ENCODE measurements at regions not wholly inside any gene's neighbourhood (a gene's known extent, or its start where the extent isn't known, plus 50 kb on each side); places are given as distances from the start of the nearest gene placed in this dataset.
"Not testable (repeated sequence)": the region's sequence is repeated elsewhere in the genome, so short reads cannot be mapped to it uniquely, and the experiment has no call there.

GRCh38 chr6:78538002-78538401, 329.3 kb upstream of the IRAK1BP1 start:
- H3K9me3 ChIP-seq, result no peaks in the 10 kb centered on the region
- H3K27me3 ChIP-seq, result no peaks in the 10 kb centered on the region
- H3K36me3 ChIP-seq, result no peaks in the 10 kb centered on the region
- intact Hi-C loops (cut with DNase I; ENCODE audit: low total_unique reads), result no loop called here
- DNase-seq, result no peak
- WGBS, 5 donors, result 72 to 91% (median 81%) methylated on average over 2 of the region's 2 CpGs
- TF ChIP-seq POLR2A (IDR thresholded peaks at IDR 0.05) (no peak), CTCF (IDR thresholded peaks at IDR 0.05) (no peak), EP300 (IDR thresholded peaks at IDR 0.05) (no peak), POLR2AphosphoS5 (IDR thresholded peaks at IDR 0.05) (no peak)
- no peak overlapping the region for H3K4me3 ChIP-seq
- no peak overlapping the region for H3K27ac ChIP-seq
- no peaks in the 10 kb centered on the region for H3K4me1 ChIP-seq

GRCh38 chr6:78547636-78548035, 319.7 kb upstream of the IRAK1BP1 start:
- intact Hi-C loops (cut with DNase I; ENCODE audit: low total_unique reads); DNase-seq; H3K4me3 ChIP-seq; H3K27ac ChIP-seq; H3K36me3 ChIP-seq; H3K9me3 ChIP-seq; H3K27me3 ChIP-seq; H3K4me1 ChIP-seq: not testable (repeated sequence)
- WGBS, 5 donors, result 87 to 96% (median 90%) methylated on average over 3 of the region's 3 CpGs

- Histone ChIP-seq H3K27ac (no peak overlapping the region), H3K4me3 (no peak overlapping the region), H3K27me3 (no peaks in the 10 kb centered on the region), H3K4me1 (no peaks in the 10 kb centered on the region), H3K36me3 (no peaks in the 10 kb centered on the region), H3K9me3 (peaks cover 0 to 26% (median 12%) of the 10 kb centered on the region in 4 donors)
- intact Hi-C loops (cut with DNase I; ENCODE audit: low total_unique reads), result no loop called here
- TF ChIP-seq EP300 (IDR thresholded peaks at IDR 0.05) (no peak), CTCF (IDR thresholded peaks at IDR 0.05) (no peak), POLR2A (IDR thresholded peaks at IDR 0.05) (no peak), POLR2AphosphoS5 (IDR thresholded peaks at IDR 0.05) (no peak)
- no peak for DNase-seq
- 75 to 92% (median 85%) methylated on average over 2 of the region's 2 CpGs for WGBS, 5 donors
Measured at GRCh38 chr6:78551361-78551760, 316.0 kb upstream of the IRAK1BP1 start.

GRCh38 chr6:78552435-78552834, 314.9 kb upstream of the IRAK1BP1 start:
- intact Hi-C loops (cut with DNase I; ENCODE audit: low total_unique reads), result no loop called here
- Histone ChIP-seq H3K27me3 (no peaks in the 10 kb centered on the region), H3K36me3 (no peaks in the 10 kb centered on the region), H3K27ac (no peak overlapping the region), H3K4me1 (no peaks in the 10 kb centered on the region), H3K9me3 (peaks cover 0 to 35% (median 15%) of the 10 kb centered on the region in 4 donors), H3K4me3 (no peak overlapping the region)
- 87 to 94% (median 89%) methylated on average over 3 of the region's 3 CpGs for WGBS, 5 donors
- no peak for DNase-seq
- TF ChIP-seq POLR2AphosphoS5 (IDR thresholded peaks at IDR 0.05) (no peak), EP300 (IDR thresholded peaks at IDR 0.05) (no peak), POLR2A (IDR thresholded peaks at IDR 0.05) (no peak), CTCF (IDR thresholded peaks at IDR 0.05) (no peak)

GRCh38 chr6:78554341-78554740, 313.0 kb upstream of the IRAK1BP1 start:
- Histone ChIP-seq H3K4me3 (no peak overlapping the region), H3K27me3 (no peaks in the 10 kb centered on the region), H3K9me3 (peaks cover 0 to 35% (median 15%) of the 10 kb centered on the region in 4 donors), H3K4me1 (no peaks in the 10 kb centered on the region), H3K36me3 (no peaks in the 10 kb centered on the region), H3K27ac (no peak overlapping the region)
- intact Hi-C loops (cut with DNase I; ENCODE audit: low total_unique reads), result no loop called here
- no peak for DNase-seq
- no peak for TF ChIP-seq CTCF (IDR thresholded peaks at IDR 0.05)
- no peak for TF ChIP-seq POLR2A (IDR thresholded peaks at IDR 0.05)
- TF ChIP-seq POLR2AphosphoS5 (IDR thresholded peaks at IDR 0.05), result no peak
- WGBS, 5 donors, result 66 to 80% (median 78%) methylated on average over 2 of the region's 2 CpGs
